NOMO-1 treated with dmso at 0.1 percent for 144 hours (cell line): ENCODE measurements at regions not wholly inside any gene's neighbourhood (a gene's known extent, or its start where the extent isn't known, plus 50 kb on each side); places are given as distances from the start of the nearest gene placed in this dataset.
"Not testable (repeated sequence)": the region's sequence is repeated elsewhere in the genome, so short reads cannot be mapped to it uniquely, and the experiment has no call there.

Experiments
- DNase-seq: peaks from one replicate; lab custom pipeline; 2025; ENCODE audit not compliant: unreplicated experiment; lab: John Stamatoyannopoulos, UW

- no peak for DNase-seq
Observed at GRCh38 chr5:173434270-173434669, 106.1 kb upstream of the STC2 start.

GRCh38 chr5:173430394-173430793 lies 102.2 kb upstream of the STC2 start:
- no peak for DNase-seq

- no peak for DNase-seq
Observed at GRCh38 chr5:173429489-173430150, 101.4 kb upstream of the STC2 start.

GRCh38 chr5:173423452-173424117 lies 95.4 kb upstream of the STC2 start:
- no peak for DNase-seq

- DNase-seq, result no peak
Observed at GRCh38 chr5:173420108-173420507, 91.9 kb upstream of the STC2 start.

- no peak for DNase-seq
Observed at GRCh38 chr5:173413471-173413982, 85.3 kb upstream of the STC2 start.

- no peak for DNase-seq
Observed at GRCh38 chr5:173412566-173412965, 84.4 kb upstream of the STC2 start.

GRCh38 chr5:173411791-173412555 lies 83.8 kb upstream of the STC2 start:
- DNase-seq, result no peak

- DNase-seq, result no peak
Observed at GRCh38 chr5:173410459-173411233, 82.4 kb upstream of the STC2 start.

GRCh38 chr5:173408946-173409345 lies 80.7 kb upstream of the STC2 start:
- DNase-seq, result no peak

- DNase-seq, result no peak
Observed at GRCh38 chr5:173399851-173400250, 71.6 kb upstream of the STC2 start.

- peak; percentile 35 for DNase-seq
Observed at GRCh38 chr5:173397516-173397915, 69.3 kb upstream of the STC2 start.

- DNase-seq, result no peak
Observed at GRCh38 chr5:173396311-173396993, 68.2 kb upstream of the STC2 start.

GRCh38 chr5:173395933-173396308 lies 67.7 kb upstream of the STC2 start:
- no peak for DNase-seq

- no peak for DNase-seq
Observed at GRCh38 chr5:173395257-173395932, 67.2 kb upstream of the STC2 start.

- no peak for DNase-seq
Observed at GRCh38 chr5:173394701-173395100, 66.5 kb upstream of the STC2 start.

- no peak for DNase-seq
Observed at GRCh38 chr5:173392172-173392571, 64.0 kb upstream of the STC2 start.

GRCh38 chr5:173391031-173391430 lies 62.8 kb upstream of the STC2 start:
- DNase-seq, result no peak

GRCh38 chr5:173387293-173387692 lies 59.1 kb upstream of the STC2 start:
- not testable (repeated sequence) for DNase-seq

- DNase-seq, result no peak
Observed at GRCh38 chr5:173385832-173386360, 57.7 kb upstream of the STC2 start.
